Fibroblast of upper back skin (primary cell): ENCODE measurements at regions not wholly inside any gene's neighbourhood (a gene's known extent, or its start where the extent isn't known, plus 50 kb on each side); places are given as distances from the start of the nearest gene placed in this dataset.
"Not testable (repeated sequence)": the region's sequence is repeated elsewhere in the genome, so short reads cannot be mapped to it uniquely, and the experiment has no call there.

Experiments used
- DNase-seq: peaks from one replicate; pipeline ENCODE4 v3.0.0-alpha.2; 2013

- no peak for DNase-seq
Observed at GRCh38 chr5:155626592-155626991, 613.0 kb downstream of the KIF4B start.

DNA sequence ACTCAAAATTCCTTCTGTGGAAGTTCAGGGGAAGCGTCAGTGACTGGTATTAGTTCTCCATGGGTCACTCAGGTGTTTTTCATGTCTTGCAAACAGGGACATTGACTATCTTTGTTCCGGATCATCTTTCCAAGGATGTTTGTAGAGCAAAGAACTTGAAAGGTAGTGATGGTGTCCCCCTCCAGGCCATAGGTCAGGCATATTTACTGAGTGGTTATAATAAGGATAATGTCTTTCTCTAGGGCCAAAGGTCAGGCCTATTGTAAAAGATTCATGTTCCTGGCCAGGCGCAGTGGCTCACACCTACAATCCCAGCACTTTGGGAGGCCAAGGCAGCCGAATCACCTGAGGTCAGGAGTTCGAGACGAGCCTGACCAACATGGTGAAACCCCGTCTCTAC lies 614.8 kb downstream of the KIF4B start:
- DNase-seq = no peak

- DNase-seq = no peak
Observed at GRCh38 chr5:155629597-155629996, 616.0 kb downstream of the KIF4B start.

GRCh38 chr5:155631116-155631515 lies 617.6 kb downstream of the KIF4B start:
- DNase-seq = peak; percentile 30

- no peak for DNase-seq
Observed at GRCh38 chr5:155633338-155633957, 619.9 kb downstream of the KIF4B start.

- DNase-seq = no peak
Observed at GRCh38 chr5:155649666-155650065, 636.1 kb downstream of the KIF4B start.

DNA sequence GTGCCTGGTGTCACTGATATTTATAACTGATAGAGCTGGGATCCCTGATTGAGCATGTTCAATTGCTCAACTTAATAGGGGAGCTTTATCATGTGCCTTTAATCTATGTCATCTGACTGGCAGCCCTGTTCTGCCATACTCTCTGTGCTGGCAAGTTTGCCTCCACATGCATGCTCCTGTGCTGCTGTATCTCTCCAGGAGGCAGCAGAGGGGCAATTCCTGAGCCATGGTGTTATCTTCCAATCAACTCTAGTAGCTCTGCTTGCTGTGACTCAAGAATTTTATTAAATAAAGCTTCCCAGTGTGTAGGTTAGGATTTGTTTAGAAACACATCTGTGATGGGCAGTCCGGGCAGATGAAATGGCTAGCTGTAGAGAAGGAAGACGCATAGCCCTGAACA lies 642.0 kb downstream of the KIF4B start:
- no peak for DNase-seq

GRCh38 chr5:155661859-155662258 lies 648.3 kb downstream of the KIF4B start:
- DNase-seq = no peak

DNA sequence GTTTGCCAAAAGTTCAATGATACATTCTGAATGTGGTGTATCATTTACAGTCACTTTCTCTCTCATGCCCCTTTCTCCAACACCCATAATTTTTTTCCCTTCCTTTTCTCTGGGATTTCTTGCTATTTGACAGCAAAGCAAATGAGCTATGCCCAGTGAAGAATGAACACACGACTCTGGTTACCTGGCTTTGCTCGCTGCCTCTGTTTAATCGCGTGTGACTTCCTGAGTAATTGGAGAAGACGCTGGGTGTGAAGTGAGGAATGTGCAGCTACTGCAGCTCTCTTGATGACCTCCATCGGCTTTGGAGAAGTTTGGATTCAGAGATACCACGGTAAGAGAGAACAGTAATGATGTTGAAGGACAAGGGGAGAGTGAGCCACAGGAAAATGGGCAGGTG lies 651.8 kb downstream of the KIF4B start:
- no peak for DNase-seq

GRCh38 chr5:155672001-155672400 lies 655.0 kb upstream of the SGCD start:
- DNase-seq = not testable (repeated sequence)

GRCh38 chr5:155676967-155677366 lies 650.0 kb upstream of the SGCD start:
- DNase-seq = no peak

DNA sequence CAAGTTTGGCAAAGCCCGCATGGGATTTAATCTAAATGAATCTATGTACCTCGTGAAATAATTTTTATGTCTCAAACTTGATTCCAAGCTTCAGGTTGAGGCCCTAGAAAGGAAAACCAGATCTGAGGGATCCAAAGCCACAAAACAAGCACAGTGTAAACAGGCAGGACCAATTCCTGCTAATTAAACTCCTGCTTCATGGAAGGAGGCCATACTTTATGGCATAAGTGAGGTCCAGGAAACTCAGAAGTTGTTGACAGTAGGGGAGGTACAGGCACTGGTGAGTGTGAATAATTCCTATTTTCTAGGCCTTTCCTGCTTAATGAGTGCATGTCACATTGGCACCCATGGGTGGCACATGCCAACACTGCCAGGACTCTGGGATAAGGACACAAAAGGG lies 648.6 kb upstream of the SGCD start:
- no peak for DNase-seq

GRCh38 chr5:155679530-155679929 lies 647.4 kb upstream of the SGCD start:
- DNase-seq = no peak

DNA sequence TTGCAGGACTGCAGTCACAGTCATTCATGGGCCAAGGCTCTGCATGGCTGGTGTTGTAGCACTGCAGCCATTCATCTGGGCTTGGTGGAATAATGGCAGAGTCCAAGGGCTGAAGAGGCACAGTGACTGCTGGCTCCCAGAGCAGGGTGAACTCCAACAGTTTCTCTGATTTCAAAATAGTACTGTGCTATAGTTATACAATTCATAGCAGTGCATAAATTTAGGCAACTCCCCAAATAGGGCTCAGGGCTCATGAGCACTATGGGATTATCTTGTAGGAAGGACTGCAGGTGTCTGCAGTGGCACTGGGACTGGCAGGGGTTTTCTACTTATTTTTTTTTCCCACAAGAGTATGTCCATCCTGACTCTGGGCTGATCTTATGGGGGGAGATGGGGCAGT lies 642.5 kb upstream of the SGCD start:
- DNase-seq = no peak

DNA sequence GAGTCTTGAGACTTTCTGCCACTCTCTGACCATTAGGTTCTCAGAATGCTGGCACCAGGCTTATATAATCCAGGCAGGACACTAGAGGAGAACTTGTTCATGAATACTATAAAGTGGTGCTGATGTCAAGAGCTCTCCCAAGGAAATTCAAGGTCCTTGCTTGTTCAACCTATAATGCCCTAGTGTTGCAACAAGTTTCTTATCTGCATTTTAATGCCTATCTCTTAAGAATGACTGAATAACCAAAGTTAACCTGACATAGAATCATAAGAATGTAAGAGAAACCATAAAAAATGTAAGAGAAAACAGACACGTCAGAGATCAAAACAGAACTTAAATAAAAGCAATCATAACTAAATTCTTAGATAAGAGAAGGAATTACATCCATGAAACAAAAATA lies 640.8 kb upstream of the SGCD start:
- no peak for DNase-seq

DNA sequence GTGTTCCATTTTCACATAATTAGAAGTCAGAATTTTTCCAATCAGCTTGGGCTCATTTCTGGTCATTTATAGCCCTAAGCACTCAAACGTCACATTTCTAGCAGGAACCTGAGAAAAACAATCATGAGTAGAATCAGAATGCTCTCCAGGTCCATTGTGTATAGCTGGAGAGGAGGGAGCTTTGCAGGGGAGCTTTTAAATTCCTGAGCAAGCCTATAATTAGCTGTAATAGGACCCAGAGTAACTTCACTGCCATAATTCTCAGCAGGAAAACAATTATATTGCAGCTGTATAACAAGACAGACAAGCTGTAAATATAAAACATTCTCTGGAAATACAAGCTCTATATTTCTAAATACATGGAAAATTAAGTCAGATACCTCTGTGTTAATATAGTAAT lies 637.6 kb upstream of the SGCD start:
- no peak for DNase-seq

GRCh38 chr5:155696362-155696761 lies 630.6 kb upstream of the SGCD start:
- DNase-seq = no peak

- no peak for DNase-seq
Observed at GRCh38 chr5:155697236-155697635, 629.7 kb upstream of the SGCD start.

GRCh38 chr5:155699385-155699784 lies 627.6 kb upstream of the SGCD start:
- no peak for DNase-seq

GRCh38 chr5:155700333-155700732 lies 626.6 kb upstream of the SGCD start:
- peak; percentile 15 for DNase-seq

- no peak for DNase-seq
Observed at GRCh38 chr5:155711882-155712281, 615.1 kb upstream of the SGCD start.

DNA sequence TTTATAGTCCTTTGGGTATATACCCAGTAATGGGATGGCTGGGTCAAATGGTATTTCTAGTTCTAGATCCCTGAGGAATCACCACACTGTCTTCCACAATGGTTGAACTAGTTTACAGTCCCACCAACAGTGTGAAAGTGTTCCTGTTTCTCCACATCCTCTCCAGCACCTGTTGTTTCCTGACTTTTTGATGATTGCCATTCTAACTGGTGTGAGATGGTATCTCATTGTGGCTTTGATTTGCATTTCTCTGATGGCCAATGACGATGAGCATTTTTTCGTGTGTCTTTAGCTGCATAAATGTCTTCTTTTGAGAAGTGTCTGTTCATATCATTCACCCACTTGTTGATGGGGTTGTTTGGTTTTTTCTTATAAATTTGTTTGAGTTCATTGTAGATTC lies 612.5 kb upstream of the SGCD start:
- not testable (repeated sequence) for DNase-seq

DNA sequence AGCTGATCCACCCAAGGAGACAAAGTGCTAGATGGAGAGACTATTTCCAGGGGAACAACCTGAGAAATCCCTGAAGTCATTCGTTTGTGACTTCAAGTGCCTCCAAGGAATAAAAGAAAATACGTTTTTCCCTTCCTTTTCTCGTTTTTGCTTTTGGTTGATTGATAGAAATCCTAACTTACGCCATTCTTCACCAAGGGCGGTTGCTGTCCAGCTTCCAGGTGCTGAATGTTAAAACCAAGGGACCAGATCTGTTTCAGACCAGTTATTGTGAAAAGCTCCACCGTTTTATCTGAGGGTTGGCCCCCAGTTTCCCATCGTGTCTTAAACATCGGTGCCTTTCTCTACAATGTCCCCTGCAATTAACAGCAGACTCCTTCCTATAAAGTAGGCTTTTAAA lies 600.7 kb upstream of the SGCD start:
- peak; percentile 39 for DNase-seq

DNA sequence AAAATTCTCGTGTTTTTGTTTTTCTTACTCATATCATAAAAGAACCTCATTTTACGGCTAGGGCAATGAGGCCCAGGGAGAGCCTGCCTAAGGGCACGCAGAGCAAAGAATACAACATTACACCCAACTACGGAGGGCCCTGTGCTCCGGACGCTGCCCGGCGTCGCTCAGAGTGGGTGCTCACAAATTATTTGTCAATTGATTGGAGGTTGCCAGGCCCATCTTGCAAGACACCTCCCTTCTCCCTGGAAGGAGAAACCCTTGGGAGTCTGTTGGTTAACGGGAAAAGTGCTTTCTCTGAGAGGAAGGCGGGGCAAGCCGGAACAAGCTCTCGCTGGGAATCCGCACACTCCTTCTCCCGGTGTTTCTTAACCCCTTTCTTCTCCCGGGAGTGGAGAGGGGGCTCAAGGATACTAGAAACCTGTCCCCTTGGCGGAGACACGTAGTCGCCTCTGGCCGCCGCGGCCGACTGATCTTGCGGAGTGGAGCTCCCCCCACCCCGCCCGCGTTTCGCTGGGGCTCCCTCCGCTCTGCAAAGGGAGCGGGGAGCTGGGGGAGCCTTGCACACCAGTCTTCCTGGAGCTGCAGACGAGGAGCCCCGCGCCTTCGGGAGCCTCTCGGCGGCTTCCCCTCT lies 599.3 kb upstream of the SGCD start:
- no peak for DNase-seq
